ENCODE measurements at regions not wholly inside any gene's neighbourhood (a gene's known extent, or its start where the extent isn't known, plus 50 kb on each side); places are given as distances from the start of the nearest gene placed in this dataset.
A peak's percentile ranks its signal among the peaks of the same experiment; 100 is the strongest.

DNA sequence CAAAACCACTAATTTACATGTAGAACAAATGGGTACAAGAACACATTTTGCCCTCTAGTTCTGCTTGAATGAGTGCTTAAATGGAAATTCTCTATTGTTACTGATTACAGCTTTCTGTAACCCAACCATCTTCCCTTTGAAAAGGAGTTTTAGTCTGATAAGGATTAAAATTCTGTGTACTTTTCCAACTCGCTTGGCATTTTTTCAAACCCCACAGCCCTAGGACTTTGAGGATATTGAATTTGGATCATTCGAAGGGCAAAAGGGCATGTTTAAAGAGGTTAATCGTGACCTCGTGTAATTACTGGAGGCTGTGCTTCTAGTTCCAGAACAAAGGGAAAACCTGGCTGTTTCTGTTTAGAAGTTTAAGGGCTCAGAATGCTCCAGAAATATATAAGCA, 432.3 kb downstream of the PID1 start:
- DNase-seq (ENCODE audit: low spot score), result peak; percentile 10
- WGBS (ENCODE audit: low lambda C conversion rate, missing lambda C conversion rate), result 42% methylated on average over 4 of the region's 4 CpGs
- Histone ChIP-seq H3K9me2 (replicated peaks; ENCODE audit: insufficient read depth) (no peaks in the 10 kb centered on the region), H3K4me2 (no peak overlapping the region), H3K9me3 (ENCODE audit: low read depth) (no peaks in the 10 kb centered on the region), H3K27ac (no peak overlapping the region), H3K36me3 (replicated peaks; ENCODE audit: insufficient read depth, low read depth) (no peaks in the 10 kb centered on the region), H2AFZ (no peak overlapping the region), H3K4me3 (no peak overlapping the region), H3K4me1 (ENCODE audit: insufficient read depth) (no peaks in the 10 kb centered on the region), H4K20me1 (ENCODE audit: insufficient read depth, poor library complexity, severe bottlenecking) (no peaks in the 10 kb centered on the region), H3K79me2 (no peaks in the 10 kb centered on the region), H3K27me3 (no peaks in the 10 kb centered on the region)
- no peak for TF ChIP-seq CTCF (IDR thresholded peaks at IDR 0.05; ENCODE audit: poor library complexity)
- TF ChIP-seq EZH2phosphoT487 (IDR thresholded peaks at IDR 0.05; ENCODE audit: low read depth, severe bottlenecking, unreplicated experiment), result no peak
- TF ChIP-seq EZH2 (IDR thresholded peaks at IDR 0.05; ENCODE audit: borderline replicate concordance), result no peak

- Histone ChIP-seq H2AFZ (no peak overlapping the region), H3K27me3 (no peaks in the 10 kb centered on the region), H4K20me1 (ENCODE audit: insufficient read depth, poor library complexity, severe bottlenecking) (no peaks in the 10 kb centered on the region), H3K4me1 (ENCODE audit: insufficient read depth) (no peaks in the 10 kb centered on the region), H3K36me3 (replicated peaks; ENCODE audit: insufficient read depth, low read depth) (no peaks in the 10 kb centered on the region), H3K9me3 (ENCODE audit: low read depth) (no peaks in the 10 kb centered on the region), H3K4me3 (no peak overlapping the region), H3K79me2 (no peaks in the 10 kb centered on the region), H3K9me2 (replicated peaks; ENCODE audit: insufficient read depth) (no peaks in the 10 kb centered on the region), H3K4me2 (no peak overlapping the region), H3K27ac (no peak overlapping the region)
- TF ChIP-seq EZH2phosphoT487 (IDR thresholded peaks at IDR 0.05; ENCODE audit: low read depth, severe bottlenecking, unreplicated experiment), result no peak
- TF ChIP-seq CTCF (IDR thresholded peaks at IDR 0.05; ENCODE audit: poor library complexity), result no peak
- WGBS (ENCODE audit: low lambda C conversion rate, missing lambda C conversion rate), result 85% methylated on average over 2 of the region's 2 CpGs
- no peak for DNase-seq (ENCODE audit: low spot score)
Observed at GRCh38 chr2:228828397-228828796, 442.7 kb downstream of the PID1 start.

GRCh38 chr2:228827056-228827700, 443.9 kb downstream of the PID1 start:
- Histone ChIP-seq H3K27me3 (no peaks in the 10 kb centered on the region), H3K4me3 (no peak overlapping the region), H3K4me1 (ENCODE audit: insufficient read depth) (no peaks in the 10 kb centered on the region), H2AFZ (no peak overlapping the region), H3K36me3 (replicated peaks; ENCODE audit: insufficient read depth, low read depth) (no peaks in the 10 kb centered on the region), H4K20me1 (ENCODE audit: insufficient read depth, poor library complexity, severe bottlenecking) (no peaks in the 10 kb centered on the region), H3K9me3 (ENCODE audit: low read depth) (no peaks in the 10 kb centered on the region), H3K9me2 (replicated peaks; ENCODE audit: insufficient read depth) (no peaks in the 10 kb centered on the region), H3K4me2 (no peak overlapping the region), H3K27ac (no peak overlapping the region), H3K79me2 (no peaks in the 10 kb centered on the region)
- 69% methylated on average over 4 of the region's 4 CpGs for WGBS (ENCODE audit: low lambda C conversion rate, missing lambda C conversion rate)
- TF ChIP-seq EZH2phosphoT487 (IDR thresholded peaks at IDR 0.05; ENCODE audit: low read depth, severe bottlenecking, unreplicated experiment) (no peak), CTCF (IDR thresholded peaks at IDR 0.05; ENCODE audit: poor library complexity) (no peak), EZH2 (IDR thresholded peaks at IDR 0.05; ENCODE audit: borderline replicate concordance) (no peak)
- no peak for DNase-seq (ENCODE audit: low spot score)
